Gastroesophageal sphincter (tissue), 4 donors: ENCODE measurements at regions not wholly inside any gene's neighbourhood (a gene's known extent, or its start where the extent isn't known, plus 50 kb on each side); places are given as distances from the start of the nearest gene placed in this dataset.

Source experiments
- ATAC-seq: fragments of 150-250 bp; one replicate; pipeline ENCODE4 v1.9.1; 2016; ENCODE audit warnings: mild to moderate bottlenecking, moderate library complexity
- H3K27ac ChIP-seq, 4 donors: fragments of 200-600 bp; sonication (generic) in 3 of 4; 1 replicate in 3 of 4; 2 replicates in 1 of 4; pipeline ENCODE4 v1.5.1; 2016 to 2019
- H3K27me3 ChIP-seq: fragments of 200-600 bp; sonication (generic); one replicate; pipeline ENCODE4 v1.5.1; 2019
- H3K36me3 ChIP-seq, 2 donors: fragments of 200-600 bp; sonication (generic); one replicate each; pipeline ENCODE4 v1.5.1; 2019; ENCODE audit warnings: control low read depth in 1 of 2
- H3K4me1 ChIP-seq, 3 donors: fragments of 200-600 bp; sonication (generic); 1 replicate in 2 of 3; 2 replicates in 1 of 3; pipeline ENCODE4 v1.5.1; 2016 to 2019; ENCODE audit warnings: control low read depth in 2 of 3
- H3K4me3 ChIP-seq, 2 donors: fragments of 200-600 bp; sonication (generic); one replicate each; pipeline ENCODE4 v1.5.1; 2019; ENCODE audit warnings: mild to moderate bottlenecking in 1 of 2, moderate library complexity in 1 of 2
- H3K9me3 ChIP-seq, 3 donors: fragments of 200-600 bp; sonication (generic); one replicate each; pipeline ENCODE4 v1.5.1; 2017 to 2019; ENCODE audit warnings: control low read depth in 2 of 3
- CTCF ChIP-seq, 4 experiments: fragments of 200-600 bp in 2 of 4; fragments of 450-650 bp in 2 of 4; sonication (generic) in 1 of 4; IDR thresholded peaks; one replicate each; pipeline ENCODE4 v1.5.1; 2017 to 2019; ENCODE audit warnings: antibody characterized with exemption in 4 of 4, mild to moderate bottlenecking in 2 of 4, moderate library complexity in 2 of 4
- EP300 ChIP-seq: sonication (generic); formaldehyde crosslinking; IDR thresholded peaks from one replicate; pipeline ENCODE4 v1.6.1; 2017; ENCODE audit warnings: antibody characterized with exemption, mild to moderate bottlenecking
- POLR2A ChIP-seq, 2 donors: fragments of 450-650 bp; IDR thresholded peaks; one replicate each; pipeline ENCODE4 v1.6.1; 2017; ENCODE audit warnings: antibody characterized with exemption in 2 of 2, mild to moderate bottlenecking in 2 of 2, moderate library complexity in 1 of 2
- POLR2AphosphoS5 ChIP-seq: sonication (generic); formaldehyde crosslinking; IDR thresholded peaks from one replicate; pipeline ENCODE4 v1.6.1; 2017; ENCODE audit warnings: antibody characterized with exemption
- WGBS, 2 donors: methylation state at CpG; one replicate each; pipeline ENCODE4 v1.1.5; 2018; ENCODE audit warnings: low coverage in 1 of 2; 5-methylcytosine and 5-hydroxymethylcytosine counted together

- ATAC-seq = peak; percentile 31
- TF ChIP-seq POLR2AphosphoS5 = peak; percentile 35
- no peak for TF ChIP-seq POLR2A (IDR thresholded peaks at IDR 0.05)
- Histone ChIP-seq H3K27ac (peak overlapping the region in 2 of 4 donors; percentile 3 to 8), H3K36me3 (no peaks in the 10 kb centered on the region), H3K9me3 (no peaks in the 10 kb centered on the region), H3K4me3 (no peak overlapping the region), H3K4me1 (no peaks in the 10 kb centered on the region), H3K27me3 (no peaks in the 10 kb centered on the region)
- 32 to 72% methylated on average over 2 of the region's 2 CpGs for WGBS, 2 donors
Measured at GRCh38 chr3:182234881-182235280, 523.2 kb downstream of the SOX2 start.

DNA sequence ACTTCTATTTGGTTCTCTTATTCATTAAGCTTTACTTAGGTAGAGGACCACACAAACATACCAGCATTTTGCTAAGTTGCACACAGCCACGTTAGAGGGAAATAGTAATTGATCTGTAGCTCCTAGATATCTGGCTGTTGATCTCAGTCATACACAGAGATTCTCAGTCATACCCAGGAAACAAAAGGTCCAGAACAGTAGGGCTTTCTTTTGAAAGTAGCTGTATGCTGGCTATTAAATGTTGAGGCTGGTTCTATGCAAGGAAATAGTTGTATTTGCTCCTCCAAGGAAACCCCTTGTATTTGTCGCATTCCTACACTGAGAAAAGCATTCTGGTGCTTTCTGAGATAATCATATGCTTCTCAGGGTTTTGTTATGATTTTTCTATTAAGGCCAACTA is 523.8 kb downstream of the SOX2 start:
- Histone ChIP-seq H3K27ac (peak overlapping the region in 3 of 4 donors; percentile 3 to 32 (median 8)), H3K36me3 (no peaks in the 10 kb centered on the region), H3K4me1 (no peaks in the 10 kb centered on the region), H3K27me3 (no peaks in the 10 kb centered on the region), H3K9me3 (no peaks in the 10 kb centered on the region), H3K4me3 (no peak overlapping the region)
- 48 to 57% methylated on average over 2 of the region's 2 CpGs for WGBS, 2 donors
- no peak for TF ChIP-seq EP300
- no peak for TF ChIP-seq POLR2AphosphoS5
- no peak for TF ChIP-seq CTCF (IDR thresholded peaks at IDR 0.05)
- no peak for TF ChIP-seq POLR2A (IDR thresholded peaks at IDR 0.05)
- ATAC-seq = no peak

DNA sequence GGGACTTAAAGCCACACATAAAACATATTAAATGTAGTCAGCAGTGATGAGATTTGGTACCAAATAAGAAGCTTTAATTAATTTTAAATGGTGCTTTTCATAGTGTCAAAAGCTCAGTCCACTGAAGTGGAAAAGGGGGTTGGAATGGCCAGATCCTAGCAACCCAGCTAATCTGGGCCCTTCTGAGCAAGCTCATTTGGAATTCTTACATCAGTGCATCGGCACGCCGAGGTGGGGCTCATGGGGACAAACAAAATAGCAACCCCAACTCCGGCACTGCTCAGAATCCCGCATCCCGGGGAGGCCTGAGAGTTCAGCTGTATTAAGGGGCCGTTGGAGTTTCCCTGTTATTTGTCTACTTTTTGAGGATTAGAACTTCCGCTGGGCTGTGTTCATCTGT is 526.4 kb downstream of the SOX2 start:
- TF ChIP-seq POLR2AphosphoS5 (no peak), EP300 (no peak), POLR2A (IDR thresholded peaks at IDR 0.05) (no peak), CTCF (IDR thresholded peaks at IDR 0.05) (no peak)
- H3K36me3 ChIP-seq = no peaks in the 10 kb centered on the region
- no peak for ATAC-seq
- H3K27me3 ChIP-seq = no peaks in the 10 kb centered on the region
- no peak overlapping the region for H3K4me3 ChIP-seq
- H3K27ac ChIP-seq = peak overlapping the region in 1 of 4 donors; percentile 29
- H3K9me3 ChIP-seq = no peaks in the 10 kb centered on the region
- H3K4me1 ChIP-seq = peaks cover 0 to 20% (median 4%) of the 10 kb centered on the region in 3 donors
- 50 to 57% methylated on average over 2 to 7 of the region's 8 CpGs for WGBS, 2 donors

DNA sequence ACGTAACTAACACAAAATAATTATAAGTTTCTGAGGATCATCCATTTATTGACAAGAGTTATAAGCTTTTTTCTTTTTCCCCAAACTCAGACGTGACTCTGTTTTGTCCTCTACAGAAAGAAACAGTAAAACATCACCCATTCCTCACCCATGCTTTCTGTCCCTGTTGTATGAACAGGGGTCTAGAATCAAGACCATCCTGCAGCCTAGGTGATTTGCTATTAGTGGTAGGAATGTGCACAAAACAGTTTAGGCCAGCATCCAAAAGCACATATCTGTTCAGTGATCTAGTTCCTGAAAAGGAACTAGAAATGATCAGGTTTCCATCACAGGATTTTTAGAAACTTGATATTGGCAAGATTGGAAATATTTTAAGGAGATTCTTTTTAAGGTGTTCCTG is 527.6 kb downstream of the SOX2 start:
- TF ChIP-seq EP300 (no peak), POLR2A (IDR thresholded peaks at IDR 0.05) (no peak), POLR2AphosphoS5 (no peak)
- WGBS, 2 donors = 60 to 81% methylated on average over 2 of the region's 2 CpGs
- Histone ChIP-seq H3K36me3 (no peaks in the 10 kb centered on the region), H3K27ac (no peak overlapping the region), H3K9me3 (no peaks in the 10 kb centered on the region), H3K4me3 (no peak overlapping the region), H3K27me3 (no peaks in the 10 kb centered on the region), H3K4me1 (peaks cover 0 to 21% (median 4%) of the 10 kb centered on the region in 3 donors)
- no peak for ATAC-seq

DNA sequence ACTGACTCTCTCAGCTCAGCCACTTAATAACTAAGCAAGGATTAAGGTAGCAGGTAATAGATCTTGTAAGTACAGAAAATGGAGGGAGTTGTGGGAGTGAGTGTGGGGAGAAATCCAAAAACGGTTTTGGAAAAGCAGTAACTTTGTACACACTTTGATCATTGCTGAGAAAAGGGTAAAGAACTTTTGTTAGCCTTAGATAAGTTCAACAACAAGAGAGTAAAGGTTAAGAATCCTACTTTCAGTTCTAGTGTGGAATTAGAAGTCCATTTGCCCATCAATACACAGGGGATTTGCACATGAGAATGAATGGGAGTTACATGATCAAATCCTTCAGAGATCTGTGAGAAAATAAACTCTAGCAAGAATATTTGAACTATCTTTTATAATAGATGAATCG is 528.7 kb downstream of the SOX2 start:
- 52 to 59% methylated on average over 2 of the region's 2 CpGs for WGBS, 2 donors
- no peak for ATAC-seq
- Histone ChIP-seq H3K36me3 (no peaks in the 10 kb centered on the region), H3K9me3 (no peaks in the 10 kb centered on the region), H3K4me3 (no peak overlapping the region), H3K27ac (no peak overlapping the region), H3K27me3 (no peaks in the 10 kb centered on the region), H3K4me1 (peaks cover 0 to 21% (median 4%) of the 10 kb centered on the region in 3 donors)
- TF ChIP-seq POLR2AphosphoS5 = no peak

DNA sequence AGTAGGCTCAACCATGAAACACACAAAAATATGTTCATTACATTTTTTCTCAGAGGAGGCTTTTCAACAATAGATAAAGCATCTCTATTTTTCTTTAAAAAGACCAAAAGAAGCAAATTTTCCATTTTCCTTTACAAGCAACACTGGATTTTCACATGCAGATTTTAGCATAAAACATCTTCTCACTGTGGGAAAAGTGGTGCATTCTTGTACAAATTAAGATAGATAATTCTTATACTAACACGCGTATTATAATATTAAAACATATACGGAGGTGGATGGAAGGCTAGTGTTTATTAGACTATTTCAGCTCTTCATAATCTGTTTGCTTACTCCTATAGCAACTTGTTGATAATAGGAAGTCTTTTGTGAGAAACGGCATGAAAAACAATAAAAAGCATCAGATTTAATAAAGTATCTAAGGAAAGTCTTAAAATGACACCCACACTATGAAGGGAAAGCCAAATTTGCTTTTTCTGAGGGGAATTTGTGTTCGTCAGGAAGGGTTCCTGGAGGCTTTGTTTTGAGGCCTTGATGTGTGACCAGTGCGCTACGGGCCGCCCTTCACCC is 529.6 kb downstream of the SOX2 start:
- H3K27me3 ChIP-seq = no peaks in the 10 kb centered on the region
- TF ChIP-seq POLR2A (IDR thresholded peaks at IDR 0.05) (no peak), POLR2AphosphoS5 (no peak)
- no peaks in the 10 kb centered on the region for H3K9me3 ChIP-seq
- no peaks in the 10 kb centered on the region for H3K36me3 ChIP-seq
- peak overlapping the region; percentile 3 to 66 (median 63) for H3K27ac ChIP-seq
- WGBS, 2 donors = 62 to 67% methylated on average over 5 to 6 of the region's 8 CpGs
- H3K4me1 ChIP-seq = peaks cover 0 to 21% (median 4%) of the 10 kb centered on the region in 3 donors
- ATAC-seq = no peak
- no peak overlapping the region for H3K4me3 ChIP-seq

GRCh38 chr3:182241766-182242488 is 530.2 kb downstream of the SOX2 start:
- Histone ChIP-seq H3K27ac (peak overlapping the region; percentile 3 to 66 (median 63)), H3K9me3 (no peaks in the 10 kb centered on the region), H3K4me1 (peaks cover 0 to 21% (median 4%) of the 10 kb centered on the region in 3 donors), H3K27me3 (no peaks in the 10 kb centered on the region), H3K36me3 (no peaks in the 10 kb centered on the region), H3K4me3 (no peak overlapping the region)
- peak; percentile 95 for ATAC-seq
- no peak for TF ChIP-seq POLR2A (IDR thresholded peaks at IDR 0.05)
- TF ChIP-seq POLR2AphosphoS5 = peak; percentile 67
- no peak for TF ChIP-seq CTCF (IDR thresholded peaks at IDR 0.05)
- 26 to 37% methylated on average over 9 to 12 of the region's 15 CpGs for WGBS, 2 donors
